ENCODE measurements at regions not wholly inside any gene's neighbourhood (a gene's known extent, or its start where the extent isn't known, plus 50 kb on each side); places are given as distances from the start of the nearest gene placed in this dataset.

DNA sequence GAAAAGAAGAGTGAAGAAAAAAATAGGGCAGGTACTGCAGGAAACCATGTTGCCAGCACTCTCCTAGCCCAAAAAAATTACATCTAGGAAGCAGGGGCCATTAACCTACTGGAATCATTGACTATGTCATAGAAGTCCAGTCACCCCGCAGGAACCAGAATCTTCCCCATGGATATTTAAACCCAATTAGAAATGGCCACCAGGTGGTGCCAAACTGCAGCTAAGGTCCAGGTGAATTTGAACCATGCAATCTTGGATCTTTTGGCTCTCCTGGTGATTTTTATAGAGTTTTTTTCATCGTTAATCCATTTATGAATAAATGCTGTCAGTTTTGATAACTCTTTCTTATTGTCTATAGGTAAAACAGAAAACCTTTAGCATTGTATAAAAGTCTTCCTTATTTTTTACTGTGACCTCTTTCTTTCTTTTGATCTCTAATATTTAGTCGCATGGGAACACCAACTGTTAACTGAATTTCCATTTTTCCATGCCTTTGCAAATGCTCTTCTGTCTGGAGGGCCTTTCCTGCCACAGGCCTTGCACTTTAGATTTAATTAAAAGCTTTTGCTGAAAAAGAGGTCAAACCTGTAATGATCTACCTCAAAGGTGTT, 147.5 kb upstream of the FGF10 start:
- TF ChIP-seq, protein P1, sequence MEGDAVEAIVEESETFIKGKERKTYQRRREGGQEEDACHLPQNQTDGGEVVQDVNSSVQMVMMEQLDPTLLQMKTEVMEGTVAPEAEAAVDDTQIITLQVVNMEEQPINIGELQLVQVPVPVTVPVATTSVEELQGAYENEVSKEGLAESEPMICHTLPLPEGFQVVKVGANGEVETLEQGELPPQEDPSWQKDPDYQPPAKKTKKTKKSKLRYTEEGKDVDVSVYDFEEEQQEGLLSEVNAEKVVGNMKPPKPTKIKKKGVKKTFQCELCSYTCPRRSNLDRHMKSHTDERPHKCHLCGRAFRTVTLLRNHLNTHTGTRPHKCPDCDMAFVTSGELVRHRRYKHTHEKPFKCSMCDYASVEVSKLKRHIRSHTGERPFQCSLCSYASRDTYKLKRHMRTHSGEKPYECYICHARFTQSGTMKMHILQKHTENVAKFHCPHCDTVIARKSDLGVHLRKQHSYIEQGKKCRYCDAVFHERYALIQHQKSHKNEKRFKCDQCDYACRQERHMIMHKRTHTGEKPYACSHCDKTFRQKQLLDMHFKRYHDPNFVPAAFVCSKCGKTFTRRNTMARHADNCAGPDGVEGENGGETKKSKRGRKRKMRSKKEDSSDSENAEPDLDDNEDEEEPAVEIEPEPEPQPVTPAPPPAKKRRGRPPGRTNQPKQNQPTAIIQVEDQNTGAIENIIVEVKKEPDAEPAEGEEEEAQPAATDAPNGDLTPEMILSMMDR (conservative IDR thresholded peaks at IDR 0.05 in 1 of 2, IDR thresholded peaks at IDR 0.05 in 1 of 2; ENCODE audit: low read depth in 1 of 2, low read length in 2 of 2) = peak; percentile 60 to 72
- no peak for TF ChIP-seq EZH2 (IDR thresholded peaks at IDR 0.05; ENCODE audit: low read length, missing control alignments)
